ENCODE measurements at regions not wholly inside any gene's neighbourhood (a gene's known extent, or its start where the extent isn't known, plus 50 kb on each side); places are given as distances from the start of the nearest gene placed in this dataset.

DNA sequence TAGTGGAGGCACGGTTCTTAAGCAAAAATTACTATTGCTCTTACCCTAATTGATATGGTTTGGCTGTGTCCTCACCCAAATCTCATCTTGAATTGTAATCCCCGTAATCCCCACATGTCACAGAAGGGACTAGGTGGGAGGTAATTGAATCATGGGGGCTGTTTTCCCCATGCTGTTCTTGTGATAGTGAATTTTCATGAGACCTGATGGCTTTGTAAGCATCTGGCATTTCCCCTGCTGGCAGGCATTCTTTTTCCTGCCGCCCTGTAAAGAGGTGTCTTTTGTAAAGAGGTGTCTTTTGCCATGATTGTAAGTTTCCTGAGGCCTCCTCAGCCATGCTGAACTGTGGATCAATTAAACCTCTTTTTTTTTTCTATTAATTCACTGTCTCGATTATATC is 1691.8 kb upstream of the SLC39A10 start:
- H3K4me1 ChIP-seq (ENCODE audit: control insufficient read depth, insufficient read depth, low read length): no peaks in the 10 kb centered on the region
- CTCF ChIA-PET: interaction anchor here (1.6 kb wide), 1 partner anchor 174 kb away, joined by 3 read pairs; no protein-coding TSS in a partner anchor
- intact Hi-C loops (cut with micrococcal nuclease; ENCODE audit: unreplicated experiment): loop anchor here (5.0 kb wide), 1 partner anchor 1352 kb away; no protein-coding TSS in a partner anchor
- DNase-seq (ENCODE audit: low read depth, low spot score): no peak
- no peak overlapping the region for H3K27ac ChIP-seq (ENCODE audit: control insufficient read depth, insufficient read depth)
- POLR2A ChIA-PET: no interaction called here
- H3K4me3 ChIP-seq: no peak overlapping the region
- SMC1A ChIA-PET (ENCODE audit: uncharacterized antibody, unreplicated experiment): no interaction called here
- H3K9ac ChIP-seq (ENCODE audit: control insufficient read depth, insufficient read depth, low read length): no peak overlapping the region
- H2AFZ ChIP-seq (ENCODE audit: control insufficient read depth, low read depth, low read length): no peak overlapping the region
- in situ Hi-C loops (cut with MboI): no loop called here
- H3K27me3 ChIP-seq (replicated peaks in 1 of 2; ENCODE audit: control insufficient read depth in 2 of 2, insufficient read depth in 2 of 2, low read length in 1 of 2): no peaks in the 10 kb centered on the region
- no peak for FAIRE-seq
- no peak overlapping the region for H3K4me2 ChIP-seq (ENCODE audit: control insufficient read depth, insufficient read depth)
- WGBS (ENCODE audit: insufficient coverage, insufficient replicate concordance, low lambda C conversion rate, missing lambda C conversion rate): 1% methylated on average over 4 of the region's 4 CpGs
- no peaks in the 10 kb centered on the region for H4K20me1 ChIP-seq (ENCODE audit: control insufficient read depth, insufficient read depth)
- TF ChIP-seq, protein P1, sequence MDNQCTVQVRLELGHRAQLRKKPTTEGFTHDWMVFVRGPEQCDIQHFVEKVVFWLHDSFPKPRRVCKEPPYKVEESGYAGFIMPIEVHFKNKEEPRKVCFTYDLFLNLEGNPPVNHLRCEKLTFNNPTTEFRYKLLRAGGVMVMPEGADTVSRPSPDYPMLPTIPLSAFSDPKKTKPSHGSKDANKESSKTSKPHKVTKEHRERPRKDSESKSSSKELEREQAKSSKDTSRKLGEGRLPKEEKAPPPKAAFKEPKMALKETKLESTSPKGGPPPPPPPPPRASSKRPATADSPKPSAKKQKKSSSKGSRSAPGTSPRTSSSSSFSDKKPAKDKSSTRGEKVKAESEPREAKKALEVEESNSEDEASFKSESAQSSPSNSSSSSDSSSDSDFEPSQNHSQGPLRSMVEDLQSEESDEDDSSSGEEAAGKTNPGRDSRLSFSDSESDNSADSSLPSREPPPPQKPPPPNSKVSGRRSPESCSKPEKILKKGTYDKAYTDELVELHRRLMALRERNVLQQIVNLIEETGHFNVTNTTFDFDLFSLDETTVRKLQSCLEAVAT (IDR thresholded peaks at IDR 0.05): no peak
- TF ChIP-seq KDM1A (IDR thresholded peaks at IDR 0.05; ENCODE audit: borderline replicate concordance): no peak
- no peak for TF ChIP-seq FOXM1 (IDR thresholded peaks at IDR 0.05; ENCODE audit: low read depth, low read length)
- no peaks in the 10 kb centered on the region for H3K79me2 ChIP-seq (ENCODE audit: control insufficient read depth, insufficient read depth, low read length)
- no peak for ATAC-seq
- RAD21 ChIA-PET (ENCODE audit: unreplicated experiment): interaction anchor here (1.4 kb wide), 1 partner anchor 16 kb away, joined by 3 read pairs; no protein-coding TSS in a partner anchor
- no TSS peak for BruUV-seq (replicated peaks)
- H3K9me3 ChIP-seq (replicated peaks; ENCODE audit: control insufficient read depth, insufficient read depth, low read length): no peaks in the 10 kb centered on the region
- no peaks in the 10 kb centered on the region for H3K36me3 ChIP-seq (ENCODE audit: control insufficient read depth in 2 of 2, insufficient read depth in 2 of 2, low read length in 1 of 2)

DNA sequence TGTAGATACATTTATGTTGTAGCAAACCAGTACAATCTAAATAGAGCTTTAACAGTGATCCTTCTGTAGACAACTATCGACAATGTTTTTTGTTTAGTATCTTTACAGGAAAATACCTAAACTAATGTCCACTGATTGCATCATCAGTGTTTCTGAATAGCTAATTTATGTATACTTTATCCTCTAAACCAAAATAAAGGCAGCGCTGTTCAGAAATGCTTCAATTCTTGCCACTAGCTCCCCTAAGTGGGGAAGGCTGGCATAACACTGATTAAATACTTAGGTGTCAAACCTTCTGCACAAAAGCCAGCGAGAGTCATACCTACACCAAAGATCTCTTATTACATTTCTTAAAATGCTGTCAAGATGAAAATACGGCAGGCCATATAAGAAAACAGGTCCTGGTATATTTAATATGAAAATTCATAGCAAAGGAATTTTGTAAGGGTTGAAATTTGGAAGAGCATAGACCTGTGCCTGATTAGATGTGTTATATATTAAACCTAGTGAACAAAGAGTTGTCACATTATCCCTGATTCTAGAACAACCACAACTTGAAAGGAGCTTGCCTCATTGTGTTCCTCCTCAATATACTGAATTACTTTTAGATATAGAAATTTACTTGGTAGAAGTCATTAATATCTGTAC is 1693.4 kb upstream of the SLC39A10 start:
- no peak overlapping the region for H3K4me3 ChIP-seq
- DNase-seq (ENCODE audit: low read depth, low spot score) (no peak), ATAC-seq (peak; percentile 87), FAIRE-seq (no peak)
- in situ Hi-C loops (cut with MboI) (no loop called here), intact Hi-C loops (cut with micrococcal nuclease; ENCODE audit: unreplicated experiment) (no loop called here)
- H3K36me3 ChIP-seq (ENCODE audit: control insufficient read depth in 2 of 2, insufficient read depth in 2 of 2, low read length in 1 of 2): no peaks in the 10 kb centered on the region
- BruUV-seq (replicated peaks): no TSS peak
- no peak overlapping the region for H3K27ac ChIP-seq (ENCODE audit: control insufficient read depth, insufficient read depth)
- H3K9ac ChIP-seq (ENCODE audit: control insufficient read depth, insufficient read depth, low read length): no peak overlapping the region
- POLR2A ChIA-PET: no interaction called here
- H3K4me1 ChIP-seq (ENCODE audit: control insufficient read depth, insufficient read depth, low read length): no peaks in the 10 kb centered on the region
- SMC1A ChIA-PET (ENCODE audit: uncharacterized antibody, unreplicated experiment): interaction anchor here (1.0 to 1.4 kb wide), 4 partner anchors 9 to 272 kb away, joined by 3 to 6 read pairs (median 4); no protein-coding TSS in a partner anchor
- CTCF ChIA-PET: interaction anchor here (0.7 to 1.7 kb wide), 8 partner anchors 140 to 1357 kb away, joined by 3 to 4 read pairs (median 3); no protein-coding TSS in a partner anchor
- no peaks in the 10 kb centered on the region for H3K27me3 ChIP-seq (replicated peaks in 1 of 2; ENCODE audit: control insufficient read depth in 2 of 2, insufficient read depth in 2 of 2, low read length in 1 of 2)
- WGBS (ENCODE audit: insufficient coverage, insufficient replicate concordance, low lambda C conversion rate, missing lambda C conversion rate): 26% methylated on average over 4 of the region's 4 CpGs
- no peak overlapping the region for H2AFZ ChIP-seq (ENCODE audit: control insufficient read depth, low read depth, low read length)
- H3K4me2 ChIP-seq (ENCODE audit: control insufficient read depth, insufficient read depth): no peak overlapping the region
- H3K79me2 ChIP-seq (ENCODE audit: control insufficient read depth, insufficient read depth, low read length): no peaks in the 10 kb centered on the region
- H3K9me3 ChIP-seq (replicated peaks; ENCODE audit: control insufficient read depth, insufficient read depth, low read length): no peaks in the 10 kb centered on the region
- no peaks in the 10 kb centered on the region for H4K20me1 ChIP-seq (ENCODE audit: control insufficient read depth, insufficient read depth)
- RAD21 ChIA-PET (ENCODE audit: unreplicated experiment): interaction anchor here (0.8 to 1.4 kb wide), 5 partner anchors 8 to 271 kb away, joined by 3 to 5 read pairs (median 3); no protein-coding TSS in a partner anchor
- TF ChIP-seq BCL11A (IDR thresholded peaks at IDR 0.05; ENCODE audit: low read depth, low read length) (no peak), GABPA (IDR thresholded peaks at IDR 0.05; ENCODE audit: low read depth) (no peak), BMI1 (IDR thresholded peaks at IDR 0.05; ENCODE audit: borderline replicate concordance) (no peak), CBX5 (IDR thresholded peaks at IDR 0.05; ENCODE audit: low read depth) (no peak), YY1 (IDR thresholded peaks at IDR 0.05; ENCODE audit: low read depth, low read length) (no peak), SUZ12 (IDR thresholded peaks at IDR 0.05; ENCODE audit: unreplicated experiment) (no peak)
- TF ChIP-seq, protein P2, sequence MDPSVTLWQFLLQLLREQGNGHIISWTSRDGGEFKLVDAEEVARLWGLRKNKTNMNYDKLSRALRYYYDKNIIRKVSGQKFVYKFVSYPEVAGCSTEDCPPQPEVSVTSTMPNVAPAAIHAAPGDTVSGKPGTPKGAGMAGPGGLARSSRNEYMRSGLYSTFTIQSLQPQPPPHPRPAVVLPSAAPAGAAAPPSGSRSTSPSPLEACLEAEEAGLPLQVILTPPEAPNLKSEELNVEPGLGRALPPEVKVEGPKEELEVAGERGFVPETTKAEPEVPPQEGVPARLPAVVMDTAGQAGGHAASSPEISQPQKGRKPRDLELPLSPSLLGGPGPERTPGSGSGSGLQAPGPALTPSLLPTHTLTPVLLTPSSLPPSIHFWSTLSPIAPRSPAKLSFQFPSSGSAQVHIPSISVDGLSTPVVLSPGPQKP (IDR thresholded peaks at IDR 0.05; ENCODE audit: low read depth, low read length): no peak
- TF ChIP-seq, protein P3, sequence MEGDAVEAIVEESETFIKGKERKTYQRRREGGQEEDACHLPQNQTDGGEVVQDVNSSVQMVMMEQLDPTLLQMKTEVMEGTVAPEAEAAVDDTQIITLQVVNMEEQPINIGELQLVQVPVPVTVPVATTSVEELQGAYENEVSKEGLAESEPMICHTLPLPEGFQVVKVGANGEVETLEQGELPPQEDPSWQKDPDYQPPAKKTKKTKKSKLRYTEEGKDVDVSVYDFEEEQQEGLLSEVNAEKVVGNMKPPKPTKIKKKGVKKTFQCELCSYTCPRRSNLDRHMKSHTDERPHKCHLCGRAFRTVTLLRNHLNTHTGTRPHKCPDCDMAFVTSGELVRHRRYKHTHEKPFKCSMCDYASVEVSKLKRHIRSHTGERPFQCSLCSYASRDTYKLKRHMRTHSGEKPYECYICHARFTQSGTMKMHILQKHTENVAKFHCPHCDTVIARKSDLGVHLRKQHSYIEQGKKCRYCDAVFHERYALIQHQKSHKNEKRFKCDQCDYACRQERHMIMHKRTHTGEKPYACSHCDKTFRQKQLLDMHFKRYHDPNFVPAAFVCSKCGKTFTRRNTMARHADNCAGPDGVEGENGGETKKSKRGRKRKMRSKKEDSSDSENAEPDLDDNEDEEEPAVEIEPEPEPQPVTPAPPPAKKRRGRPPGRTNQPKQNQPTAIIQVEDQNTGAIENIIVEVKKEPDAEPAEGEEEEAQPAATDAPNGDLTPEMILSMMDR (IDR thresholded peaks at IDR 0.05 in 2 of 3, conservative IDR thresholded peaks at IDR 0.05 in 1 of 3; ENCODE audit: control insufficient read depth in 2 of 3, extremely low read depth in 1 of 3, insufficient read depth in 1 of 3, low read depth in 3 of 3, low read length in 3 of 3): peak; percentile 26 to 54 (median 50); a peak in 5 of 6 replicates

Measured in GM12878 (cell line).